ENCODE measurements at regions not wholly inside any gene's neighbourhood (a gene's known extent, or its start where the extent isn't known, plus 50 kb on each side); places are given as distances from the start of the nearest gene placed in this dataset.

- H3K27me3 ChIP-seq: peaks cover 15 to 100% (median 94%) of the 10 kb centered on the region in 7 donors
- ATAC-seq (peak in 3 of 8 donors; percentile 5 to 32 (median 27)), DNase-seq (no peak)
- H3K4me1 ChIP-seq: peaks cover 6 to 26% (median 19%) of the 10 kb centered on the region in 9 donors
- WGBS, 2 donors: 3 to 4% methylated on average over 59 of the region's 59 CpGs
- TF ChIP-seq, protein P1, sequence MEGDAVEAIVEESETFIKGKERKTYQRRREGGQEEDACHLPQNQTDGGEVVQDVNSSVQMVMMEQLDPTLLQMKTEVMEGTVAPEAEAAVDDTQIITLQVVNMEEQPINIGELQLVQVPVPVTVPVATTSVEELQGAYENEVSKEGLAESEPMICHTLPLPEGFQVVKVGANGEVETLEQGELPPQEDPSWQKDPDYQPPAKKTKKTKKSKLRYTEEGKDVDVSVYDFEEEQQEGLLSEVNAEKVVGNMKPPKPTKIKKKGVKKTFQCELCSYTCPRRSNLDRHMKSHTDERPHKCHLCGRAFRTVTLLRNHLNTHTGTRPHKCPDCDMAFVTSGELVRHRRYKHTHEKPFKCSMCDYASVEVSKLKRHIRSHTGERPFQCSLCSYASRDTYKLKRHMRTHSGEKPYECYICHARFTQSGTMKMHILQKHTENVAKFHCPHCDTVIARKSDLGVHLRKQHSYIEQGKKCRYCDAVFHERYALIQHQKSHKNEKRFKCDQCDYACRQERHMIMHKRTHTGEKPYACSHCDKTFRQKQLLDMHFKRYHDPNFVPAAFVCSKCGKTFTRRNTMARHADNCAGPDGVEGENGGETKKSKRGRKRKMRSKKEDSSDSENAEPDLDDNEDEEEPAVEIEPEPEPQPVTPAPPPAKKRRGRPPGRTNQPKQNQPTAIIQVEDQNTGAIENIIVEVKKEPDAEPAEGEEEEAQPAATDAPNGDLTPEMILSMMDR (IDR thresholded peaks at IDR 0.05): no peak
- no peak overlapping the region for H3K27ac ChIP-seq
- H3K9me3 ChIP-seq: no peaks in the 10 kb centered on the region
- H3K36me3 ChIP-seq: no peaks in the 10 kb centered on the region
- intact Hi-C loops (cut with DNase I): no loop called here
- peak overlapping the region in 9 of 10 donors; percentile 24 to 53 (median 45) for H3K4me3 ChIP-seq
These were observed 73.0 kb upstream of the LEP start for GRCh38 chr7:128167791-128168666.

DNA sequence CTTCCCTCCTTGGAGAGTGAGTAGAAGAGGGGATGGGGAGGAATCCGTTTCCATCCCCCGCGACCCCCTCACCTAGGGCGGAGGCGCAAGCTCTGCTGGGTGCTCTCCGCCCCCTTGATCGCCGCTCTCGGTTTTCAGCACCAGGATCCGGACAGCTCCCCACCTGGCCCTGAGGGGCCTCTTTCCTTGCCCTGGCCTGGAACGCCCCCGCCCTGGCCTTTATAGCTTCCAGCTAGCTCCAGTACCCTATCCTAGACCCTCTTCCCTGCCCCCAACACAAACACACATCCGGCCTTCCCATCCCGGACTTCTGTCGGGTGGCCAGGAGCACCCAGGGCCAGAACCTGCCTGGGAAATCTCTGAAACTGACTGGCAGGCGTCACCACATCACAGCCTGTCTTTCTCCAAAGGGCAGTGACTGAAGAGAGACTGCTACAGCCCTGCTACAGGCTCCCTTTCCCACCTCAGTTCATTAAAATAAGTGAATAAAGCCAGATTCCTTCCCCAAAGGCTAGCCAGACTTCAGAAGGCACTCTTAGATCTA is 72.3 kb upstream of the LEP start:
- intact Hi-C loops (cut with DNase I): no loop called here
- H3K27ac ChIP-seq: no peak overlapping the region
- H3K36me3 ChIP-seq: no peaks in the 10 kb centered on the region
- WGBS, 2 donors: 4 to 6% methylated on average over 16 of the region's 16 CpGs
- ATAC-seq: peak in 6 of 8 donors; percentile 21 to 59 (median 56)
- peak; percentile 33 to 34 for DNase-seq
- H3K4me1 ChIP-seq: peaks cover 6 to 26% (median 19%) of the 10 kb centered on the region in 9 donors
- H3K4me3 ChIP-seq: peak overlapping the region in 1 of 10 donors; percentile 12
- H3K27me3 ChIP-seq: peaks cover 15 to 98% (median 88%) of the 10 kb centered on the region in 7 donors
- TF ChIP-seq, protein P1 (IDR thresholded peaks at IDR 0.05): no peak
- H3K9me3 ChIP-seq: no peaks in the 10 kb centered on the region

GRCh38 chr7:128170461-128170860 is 70.6 kb upstream of the LEP start:
- ATAC-seq (no peak), DNase-seq (no peak)
- Histone ChIP-seq H3K4me3 (no peak overlapping the region), H3K36me3 (no peaks in the 10 kb centered on the region), H3K9me3 (no peaks in the 10 kb centered on the region), H3K27me3 (peaks cover 15 to 98% (median 79%) of the 10 kb centered on the region in 7 donors), H3K4me1 (peaks cover 6 to 26% (median 19%) of the 10 kb centered on the region in 9 donors), H3K27ac (no peak overlapping the region)
- intact Hi-C loops (cut with DNase I): no loop called here
- WGBS, 2 donors: 58 to 77% methylated on average over 1 of the region's 1 CpG
- TF ChIP-seq, protein P1 (IDR thresholded peaks at IDR 0.05): no peak

DNA sequence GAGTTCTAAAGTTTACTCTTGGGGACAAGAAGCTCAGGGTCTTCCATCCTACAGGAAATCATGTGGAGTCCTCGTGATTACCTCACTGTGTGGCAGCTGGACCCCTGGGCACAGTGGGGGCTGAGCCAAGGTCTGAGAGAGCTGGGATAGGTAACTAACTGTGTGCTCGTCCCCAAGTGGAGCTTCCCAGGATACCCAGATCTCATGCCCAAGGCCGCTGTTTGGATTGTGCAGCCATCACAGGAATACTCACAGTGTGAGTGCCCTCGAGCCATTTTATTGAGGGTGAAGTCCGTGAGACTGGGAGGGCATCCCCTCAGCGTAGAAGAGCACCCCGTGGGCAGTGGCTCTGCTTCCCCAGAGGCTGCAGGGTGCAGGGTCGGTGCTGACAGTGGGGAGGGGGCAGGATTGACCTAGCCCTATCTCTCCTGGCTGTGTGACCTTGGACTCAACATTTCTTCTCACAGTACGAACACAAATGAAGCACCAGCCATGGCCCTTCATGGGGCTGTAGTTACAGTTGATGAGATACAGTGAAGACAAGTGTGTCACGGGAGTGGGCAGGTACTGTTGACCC is 69.6 kb upstream of the LEP start:
- TF ChIP-seq, protein P1 (IDR thresholded peaks at IDR 0.05): no peak
- peaks cover 15 to 96% (median 76%) of the 10 kb centered on the region in 7 donors for H3K27me3 ChIP-seq
- no peaks in the 10 kb centered on the region for H3K36me3 ChIP-seq
- intact Hi-C loops (cut with DNase I): no loop called here
- no peak for DNase-seq
- H3K4me3 ChIP-seq: no peak overlapping the region
- 66 to 70% methylated on average over 10 of the region's 10 CpGs for WGBS, 2 donors
- H3K9me3 ChIP-seq: no peaks in the 10 kb centered on the region
- H3K27ac ChIP-seq: no peak overlapping the region
- peaks cover 6 to 22% (median 19%) of the 10 kb centered on the region in 9 donors for H3K4me1 ChIP-seq
- no peak for ATAC-seq

All from heart right ventricle (tissue), 16 donors.